GM18861 (cell line): ENCODE measurements at regions not wholly inside any gene's neighbourhood (a gene's known extent, or its start where the extent isn't known, plus 50 kb on each side); places are given as distances from the start of the nearest gene placed in this dataset.

ENCODE experiments used
- ATAC-seq: cut with Tn5 transposase; IDR thresholded peaks from one replicate; pipeline ENCODE4 v1.9.1; 2021; ENCODE audit not compliant: unreplicated experiment

GRCh38 chr12:24307716-24308335 is 358.4 kb upstream of the SOX5 start:
- ATAC-seq = no peak

DNA sequence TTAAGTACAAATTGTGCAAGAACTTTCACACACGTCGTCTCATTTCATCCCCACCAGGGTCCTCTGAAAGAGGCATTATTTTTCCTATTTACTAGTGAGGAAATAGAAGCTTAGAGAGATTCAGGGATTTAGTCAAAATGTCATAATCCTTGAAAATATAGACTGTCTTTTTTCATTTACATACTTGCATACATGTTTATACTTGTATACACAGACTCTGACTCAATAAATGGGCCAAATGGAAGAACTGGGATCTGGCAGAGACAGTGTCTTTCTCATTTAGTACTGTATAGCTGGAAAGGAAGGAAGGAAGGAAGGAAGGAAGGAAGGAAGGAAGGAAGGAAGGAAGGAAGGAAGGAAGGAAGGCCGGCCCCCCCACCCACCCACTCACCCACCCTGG is 357.7 kb upstream of the SOX5 start:
- no peak for ATAC-seq

- no peak for ATAC-seq
Observed at GRCh38 chr12:24306001-24306400, 356.5 kb upstream of the SOX5 start.

DNA sequence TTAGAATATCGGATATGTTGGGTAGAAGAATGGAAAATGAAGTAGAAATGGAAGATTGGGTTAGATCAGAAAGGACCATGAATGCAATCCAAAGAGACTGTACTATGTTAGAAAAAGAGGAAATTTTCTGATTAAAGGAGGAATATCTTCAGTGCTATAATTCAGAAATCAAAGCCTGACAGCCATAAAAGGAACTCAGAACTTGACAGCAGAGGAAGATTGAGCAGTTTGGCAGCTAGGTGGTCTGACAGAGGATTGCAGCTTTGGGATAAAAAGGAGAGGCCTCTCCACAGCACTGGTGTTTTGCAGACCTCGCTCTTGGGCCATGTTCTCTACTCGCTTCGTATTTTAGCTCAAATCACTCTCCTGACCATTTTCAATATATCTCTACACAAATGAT is 354.8 kb upstream of the SOX5 start:
- ATAC-seq = no peak

- no peak for ATAC-seq
Observed at GRCh38 chr12:24302708-24303107, 353.2 kb upstream of the SOX5 start.

GRCh38 chr12:24297516-24297915 is 348.0 kb upstream of the SOX5 start:
- no peak for ATAC-seq

DNA sequence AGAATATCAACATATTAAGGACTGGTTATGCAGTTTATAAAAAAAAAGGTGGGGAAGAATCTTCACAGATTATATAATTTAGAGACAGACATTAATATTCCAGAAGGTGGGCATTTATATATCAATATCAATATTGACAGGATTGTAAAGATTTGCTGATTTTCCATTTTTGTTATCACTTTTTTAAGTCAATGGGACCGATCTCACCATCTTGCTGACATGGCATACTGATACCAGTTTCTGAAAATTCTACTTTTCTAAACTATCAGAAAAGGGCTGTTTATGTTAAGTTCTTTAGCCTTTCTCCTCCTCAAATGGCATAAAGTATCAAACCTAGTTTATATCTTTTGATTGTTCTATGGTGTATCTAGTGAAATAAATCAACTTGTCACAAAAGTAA is 344.1 kb upstream of the SOX5 start:
- ATAC-seq = no peak

- ATAC-seq = no peak
Observed at GRCh38 chr12:24287963-24288362, 338.5 kb upstream of the SOX5 start.

DNA sequence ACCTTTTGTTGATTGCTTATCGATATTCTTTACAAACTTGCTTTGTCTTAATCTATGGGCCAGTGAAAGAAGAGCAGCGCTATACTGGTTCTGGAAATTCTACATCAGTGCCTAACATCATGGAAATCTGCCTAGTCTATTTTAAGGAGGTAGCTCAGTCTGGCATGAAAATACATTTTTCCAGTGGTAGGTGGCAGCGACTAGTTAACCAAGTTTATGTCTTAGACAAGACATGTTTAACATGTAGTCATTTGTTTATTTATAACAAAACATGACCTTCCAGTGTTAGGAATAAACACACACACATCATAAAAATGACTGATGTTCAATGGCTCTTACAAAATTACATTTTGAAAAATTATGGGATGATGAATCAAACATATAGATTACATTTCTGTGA is 336.0 kb upstream of the SOX5 start:
- no peak for ATAC-seq

- no peak for ATAC-seq
Observed at GRCh38 chr12:24281341-24281740, 331.9 kb upstream of the SOX5 start.

DNA sequence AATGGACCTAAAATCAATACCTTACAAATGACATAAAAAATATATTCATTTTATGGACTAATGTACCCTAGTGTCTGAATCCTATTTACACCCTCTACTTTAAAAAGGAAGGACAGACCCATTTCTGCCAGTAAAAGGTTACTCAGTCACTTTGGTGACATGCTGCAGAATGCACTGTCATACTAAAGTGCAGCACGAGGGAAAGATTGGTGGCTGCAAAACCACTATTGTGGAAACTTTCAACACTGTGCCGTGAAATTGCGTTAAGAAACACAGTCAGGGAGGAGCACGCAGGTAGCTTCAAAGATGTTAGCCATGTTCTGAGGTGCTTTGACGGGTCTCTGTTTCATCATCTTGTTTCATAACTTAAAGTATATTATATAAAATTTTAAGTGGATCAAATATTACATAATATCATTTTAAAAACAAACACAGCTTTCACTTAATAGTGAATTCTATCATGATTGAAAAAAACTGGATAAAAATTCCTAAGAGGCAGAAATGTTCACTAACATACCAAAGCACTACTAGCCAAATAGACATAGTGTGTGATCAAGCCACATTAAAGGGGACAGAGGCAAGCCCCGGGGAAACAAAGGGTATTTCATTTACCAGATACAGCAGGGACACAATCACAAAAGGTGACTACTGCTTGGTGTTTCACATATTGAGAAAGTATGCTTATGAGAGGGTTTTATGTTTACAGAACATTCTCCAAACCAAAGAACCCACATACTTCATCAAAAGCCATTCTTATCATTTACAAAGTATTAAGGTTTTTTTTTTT is 330.8 kb upstream of the SOX5 start:
- ATAC-seq = no peak

- no peak for ATAC-seq
Observed at GRCh38 chr12:24278832-24279231, 329.4 kb upstream of the SOX5 start.

DNA sequence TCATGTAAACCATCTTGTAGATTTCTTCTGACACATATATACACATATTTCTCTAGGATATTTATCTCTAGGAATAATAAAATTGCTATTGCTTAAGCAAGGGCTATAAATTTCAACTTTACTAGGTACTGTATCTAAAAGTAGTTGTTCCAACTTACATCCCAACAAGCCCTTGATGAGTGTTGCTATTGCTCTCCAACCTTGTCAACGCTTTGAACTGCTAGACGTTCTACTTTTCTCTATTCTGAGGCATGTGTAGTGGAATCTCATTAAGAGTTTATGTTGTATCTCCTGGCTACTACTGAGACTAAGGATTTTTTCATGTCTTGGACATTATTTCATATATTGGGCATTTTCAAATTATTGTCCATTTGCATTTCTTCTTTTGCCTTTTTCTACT is 321.5 kb upstream of the SOX5 start:
- ATAC-seq = no peak

GRCh38 chr12:24270464-24270863 is 321.0 kb upstream of the SOX5 start:
- no peak for ATAC-seq

DNA sequence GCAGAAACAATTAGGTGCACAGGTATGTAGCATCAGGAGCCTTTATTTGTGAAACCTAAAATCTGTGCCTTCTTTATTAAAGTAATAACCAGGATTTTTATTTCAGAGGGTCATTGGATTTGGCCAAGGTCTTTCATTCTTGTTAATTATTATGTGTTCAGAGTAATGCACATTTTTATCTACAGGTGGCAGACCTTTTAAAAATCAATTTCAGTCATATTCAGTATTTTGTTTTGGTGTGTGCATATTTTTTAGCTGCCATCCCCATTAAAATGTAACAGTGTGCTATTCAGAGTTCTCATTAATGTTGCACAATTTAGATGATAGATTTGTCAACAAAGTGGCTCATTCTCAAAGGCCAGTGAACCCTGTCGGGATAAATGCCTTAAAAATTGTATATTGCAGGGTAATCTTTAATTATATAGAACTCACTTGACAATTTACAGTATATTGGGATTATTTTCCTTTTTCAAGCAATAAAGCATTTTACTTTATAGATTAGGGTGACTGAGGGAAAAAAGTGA is 319.3 kb upstream of the SOX5 start:
- ATAC-seq = no peak

DNA sequence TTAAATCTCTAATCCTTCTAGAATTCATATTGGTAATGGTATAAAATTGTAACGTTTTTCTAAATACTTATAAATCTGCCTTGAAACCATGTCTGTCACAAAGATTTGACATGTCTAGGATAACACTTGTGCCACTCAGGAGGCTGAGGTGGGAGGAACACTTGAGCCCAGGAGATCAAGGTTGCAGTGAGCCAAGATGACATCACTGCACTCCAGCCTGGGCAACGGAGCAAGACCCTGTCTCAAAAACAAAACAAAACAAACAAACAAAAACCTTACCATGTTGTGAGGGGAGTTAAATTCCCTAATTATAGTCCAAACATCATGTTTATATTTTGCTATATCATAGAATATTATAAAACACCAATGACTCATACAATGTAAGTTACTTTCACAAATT is 317.5 kb upstream of the SOX5 start:
- ATAC-seq = no peak

GRCh38 chr12:24256684-24257083 is 307.2 kb upstream of the SOX5 start:
- ATAC-seq = no peak

GRCh38 chr12:24255920-24256665 is 306.6 kb upstream of the SOX5 start:
- ATAC-seq = no peak

DNA sequence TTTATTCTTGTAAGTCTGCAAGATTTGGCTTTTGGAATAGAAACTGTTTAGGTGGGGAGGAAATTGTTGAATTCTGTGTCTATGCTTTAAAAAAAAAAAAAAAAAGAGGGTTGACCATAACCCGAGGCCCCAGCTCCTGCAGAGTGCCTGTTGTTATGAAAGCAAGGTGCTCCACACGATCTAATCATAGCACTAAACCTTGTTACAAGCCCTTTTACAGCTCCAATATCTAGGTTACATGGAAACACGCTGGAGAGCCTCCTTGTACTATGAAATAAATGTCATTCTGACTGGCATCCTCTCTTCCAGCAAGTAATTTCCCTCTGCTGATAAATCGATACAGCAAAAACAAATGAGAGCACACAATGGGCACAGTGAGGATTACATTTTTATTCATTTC is 303.1 kb upstream of the SOX5 start:
- ATAC-seq = no peak

- no peak for ATAC-seq
Observed at GRCh38 chr12:24246934-24247333, 297.5 kb upstream of the SOX5 start.

- ATAC-seq = no peak
Observed at GRCh38 chr12:24246376-24246775, 296.9 kb upstream of the SOX5 start.

- no peak for ATAC-seq
Observed at GRCh38 chr12:24244801-24245200, 295.3 kb upstream of the SOX5 start.
